OCI-M1 (cell line): ENCODE measurements at regions not wholly inside any gene's neighbourhood (a gene's known extent, or its start where the extent isn't known, plus 50 kb on each side); places are given as distances from the start of the nearest gene placed in this dataset.
"Not testable (repeated sequence)": the region's sequence is repeated elsewhere in the genome, so short reads cannot be mapped to it uniquely, and the experiment has no call there.

Source experiments
- DNase-seq: peaks from one replicate; lab custom pipeline; 2025; lab: John Stamatoyannopoulos, UW

DNA sequence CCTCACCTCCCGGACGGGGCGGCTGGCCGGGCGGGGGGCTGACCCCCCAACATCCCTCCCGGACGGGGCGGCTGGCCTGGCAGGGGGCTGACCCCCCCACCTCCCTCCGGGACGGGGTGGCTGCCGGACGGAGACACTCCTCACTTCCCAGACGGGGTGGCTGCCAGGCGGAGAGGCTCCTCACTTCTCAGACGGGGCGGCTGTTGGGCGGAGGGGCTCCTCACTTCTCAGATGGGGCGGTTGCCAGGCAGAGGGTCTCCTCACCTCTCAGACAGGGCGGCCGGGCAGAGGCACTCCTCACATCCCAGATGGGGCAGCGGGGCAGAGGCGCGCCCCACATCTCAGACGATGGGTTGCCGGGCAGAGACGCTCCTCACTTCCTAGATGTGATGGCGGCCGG is 1280.7 kb upstream of the SEL1L start:
- DNase-seq, result not testable (repeated sequence)

DNA sequence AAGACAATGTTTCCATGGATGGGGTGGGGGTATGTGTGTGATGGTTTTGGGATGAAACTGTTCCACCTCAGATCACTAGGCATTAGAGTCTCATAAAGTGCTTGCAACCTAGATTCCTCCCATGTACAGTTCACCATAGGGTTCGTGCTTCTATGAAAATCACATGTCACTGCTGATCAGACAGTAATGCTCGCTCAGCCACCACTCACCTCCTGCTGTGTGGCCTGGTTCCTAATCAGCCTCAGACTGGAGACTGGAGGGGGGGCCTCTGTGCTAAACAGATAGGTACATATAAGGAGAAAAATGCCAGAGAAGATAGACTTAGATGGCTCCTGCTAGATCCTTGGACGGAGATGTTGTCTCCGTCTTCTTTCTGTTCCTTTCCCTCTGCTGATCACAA is 1296.9 kb upstream of the SEL1L start:
- no peak for DNase-seq

- no peak for DNase-seq
These were observed 1302.8 kb upstream of the SEL1L start for GRCh38 chr14:82836256-82836950.

DNA sequence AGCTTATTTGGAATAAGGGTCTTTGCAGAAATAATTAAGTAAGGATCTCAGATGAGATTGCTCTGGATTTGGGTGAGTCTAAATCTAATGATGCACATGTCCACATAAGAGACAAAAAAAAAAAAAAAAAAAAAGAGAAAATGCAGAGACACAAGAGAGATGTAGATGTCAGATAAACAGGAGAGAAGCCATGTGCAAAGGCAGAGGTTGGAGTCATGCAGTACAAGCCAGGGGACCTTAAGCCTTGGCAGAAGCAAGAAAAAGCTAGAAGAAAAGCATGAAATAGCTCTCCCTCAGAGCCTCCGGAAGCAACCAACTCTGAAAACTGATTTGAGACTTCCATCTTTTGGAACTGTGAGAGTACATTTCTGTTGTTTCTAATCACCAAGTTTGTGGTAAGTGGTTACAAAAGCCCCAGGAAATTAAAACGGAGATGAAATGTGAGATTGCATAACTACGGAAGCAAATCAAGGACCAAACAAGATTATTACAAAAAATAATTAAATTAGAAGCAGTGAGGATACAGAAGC is 1304.0 kb upstream of the SEL1L start:
- no peak for DNase-seq

- no peak for DNase-seq
These were observed 1316.9 kb upstream of the SEL1L start for GRCh38 chr14:82850576-82850975.

- DNase-seq, result no peak
These were observed 1320.5 kb upstream of the SEL1L start for GRCh38 chr14:82854131-82854530.

GRCh38 chr14:82854901-82855300 is 1321.2 kb upstream of the SEL1L start:
- no peak for DNase-seq

GRCh38 chr14:82855912-82856391 is 1322.3 kb upstream of the SEL1L start:
- peak; percentile 46 for DNase-seq

DNA sequence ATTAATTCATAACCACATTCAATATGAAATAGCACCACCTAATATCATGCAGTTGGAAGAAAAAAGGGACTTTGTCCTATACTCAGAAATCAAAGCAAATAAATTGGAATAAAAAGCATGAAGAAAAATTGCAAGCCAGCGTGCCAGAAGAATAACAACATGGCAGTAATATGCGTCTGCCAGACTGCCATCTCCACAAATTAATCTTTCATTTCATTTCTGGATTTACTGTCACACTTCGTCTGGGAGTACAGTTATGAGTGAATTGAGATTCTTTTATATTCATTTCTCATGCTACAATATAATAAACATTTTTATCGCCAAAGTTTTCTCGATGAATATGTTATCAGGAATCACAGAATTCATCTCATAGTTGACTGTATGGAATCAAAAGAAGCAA is 1327.7 kb upstream of the SEL1L start:
- DNase-seq, result no peak

DNA sequence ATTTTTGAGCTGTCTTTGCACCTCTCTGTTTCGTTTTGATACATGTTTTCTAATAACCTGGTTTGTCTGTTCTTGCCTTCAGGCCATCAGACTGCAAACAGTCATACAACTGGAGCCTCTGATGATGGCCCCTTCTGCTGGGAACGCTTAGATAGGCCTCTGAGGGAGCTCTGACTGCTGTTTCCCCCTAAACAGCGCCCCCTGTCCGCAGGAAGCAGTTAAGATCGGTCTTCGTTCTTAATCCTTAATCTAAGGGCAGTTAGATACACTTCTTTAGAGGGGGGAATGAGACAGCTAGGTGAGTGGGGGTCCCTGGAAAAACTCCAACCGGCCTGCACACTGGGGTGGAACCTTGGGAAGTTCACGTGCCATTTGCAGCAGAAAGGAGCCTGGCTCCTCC is 1338.8 kb upstream of the SEL1L start:
- DNase-seq, result peak; percentile 17

GRCh38 chr14:82878951-82879350 is 1345.3 kb upstream of the SEL1L start:
- DNase-seq, result no peak

DNA sequence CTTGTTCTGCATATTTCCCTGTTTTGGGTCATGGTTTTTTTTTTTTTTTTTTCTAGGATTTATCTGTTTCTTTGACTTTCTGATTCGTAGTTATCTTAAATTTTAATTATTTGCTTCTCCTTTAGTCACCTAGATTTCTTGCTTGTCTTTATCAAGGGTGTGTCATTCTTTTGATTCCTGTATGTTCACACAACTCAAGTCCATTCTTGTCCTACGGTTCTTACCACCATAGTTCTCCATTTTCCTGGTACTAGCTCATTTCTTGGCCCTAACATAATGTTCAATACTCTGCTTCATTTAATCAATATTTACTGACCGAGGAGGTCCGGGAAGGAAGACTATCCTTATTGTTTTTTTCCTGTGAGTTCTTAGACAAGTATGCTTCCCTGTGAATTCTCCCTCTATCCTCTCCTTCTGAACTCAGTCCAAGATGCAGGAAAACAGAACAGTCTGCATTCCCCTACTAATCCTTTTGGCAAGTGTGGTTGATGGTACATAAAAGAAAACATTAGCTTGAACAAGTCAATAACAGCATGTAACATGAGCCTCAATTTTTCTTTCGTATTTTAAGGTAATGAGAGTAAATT is 1346.4 kb upstream of the SEL1L start:
- DNase-seq, result no peak

GRCh38 chr14:82886670-82887069 is 1353.0 kb upstream of the SEL1L start:
- no peak for DNase-seq

GRCh38 chr14:82889701-82890100 is 1356.0 kb upstream of the SEL1L start:
- DNase-seq, result no peak

DNA sequence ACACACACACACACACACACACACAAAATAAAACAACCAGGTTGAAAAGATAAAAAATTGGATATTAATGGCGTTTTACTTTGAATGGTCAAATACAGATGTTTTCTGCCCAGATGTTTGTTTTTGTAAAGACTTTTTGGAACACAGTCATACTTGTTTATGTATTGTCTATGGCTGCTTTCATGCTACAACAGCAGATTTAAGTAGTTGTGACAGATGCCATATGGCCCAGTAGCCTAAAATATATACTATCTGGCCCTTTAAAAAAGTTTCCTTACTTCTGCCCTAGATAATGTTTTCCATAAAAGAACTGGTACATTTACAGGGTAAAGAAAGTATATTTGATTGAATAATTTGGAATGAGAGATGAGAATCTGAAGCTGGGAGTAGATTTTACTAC is 1362.8 kb upstream of the SEL1L start:
- no peak for DNase-seq

DNA sequence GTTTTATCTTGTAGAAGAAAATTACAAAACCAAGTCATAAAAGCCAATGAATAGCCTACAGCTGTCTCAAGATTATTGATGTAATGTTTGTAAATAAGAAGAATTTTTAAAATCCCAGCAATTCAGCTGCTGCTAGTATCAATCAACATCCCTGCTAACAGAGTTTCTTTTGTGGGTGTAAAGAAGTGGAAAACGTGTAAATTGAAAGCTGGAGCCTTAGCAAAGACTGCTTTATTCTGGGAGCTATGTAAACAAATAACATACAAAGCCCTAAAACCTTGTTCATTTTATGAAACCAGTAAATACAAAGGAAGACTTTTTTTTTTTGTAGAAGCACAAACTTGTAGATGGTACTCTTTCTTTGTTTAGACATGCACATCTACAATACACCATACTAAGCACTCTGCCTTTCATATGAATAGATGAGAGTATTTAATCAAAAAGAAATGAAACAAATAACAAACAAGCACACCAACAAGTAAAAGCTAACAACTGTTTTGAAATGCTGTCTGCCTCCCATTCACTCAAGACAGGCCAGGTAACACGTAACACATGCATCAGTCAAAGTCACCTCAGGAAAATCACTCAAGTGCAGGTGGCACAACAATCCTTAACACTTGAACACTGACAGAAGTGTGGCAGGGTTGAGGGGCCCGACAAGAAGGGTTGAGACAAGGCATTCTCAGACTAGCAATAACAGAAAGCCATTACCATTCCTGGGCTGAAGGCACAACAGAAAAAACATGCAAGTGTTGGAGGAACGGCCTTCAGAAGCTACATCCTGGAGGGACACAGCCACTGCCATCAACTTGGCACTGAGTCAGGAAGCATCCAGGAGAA is 1364.0 kb upstream of the SEL1L start:
- DNase-seq, result no peak

DNA sequence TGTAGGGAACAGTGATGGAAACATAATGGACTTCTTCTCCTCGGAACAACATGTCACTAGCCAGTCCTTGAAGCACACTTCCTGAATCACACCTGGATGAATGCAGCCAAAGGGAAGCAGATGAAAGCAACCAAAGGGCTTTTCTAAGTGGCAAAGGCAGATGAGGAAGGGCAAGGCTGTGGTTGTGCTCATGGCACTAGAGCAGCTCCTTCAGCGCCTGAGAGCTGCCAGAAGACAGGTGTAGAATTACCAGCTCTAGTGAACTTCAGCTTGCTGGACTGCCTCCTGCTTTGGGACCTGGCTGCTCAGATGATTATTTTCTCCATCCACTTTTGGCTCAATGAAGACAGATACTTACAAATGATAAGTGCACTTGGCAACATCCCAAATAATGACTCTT is 1372.1 kb upstream of the SEL1L start:
- no peak for DNase-seq

DNA sequence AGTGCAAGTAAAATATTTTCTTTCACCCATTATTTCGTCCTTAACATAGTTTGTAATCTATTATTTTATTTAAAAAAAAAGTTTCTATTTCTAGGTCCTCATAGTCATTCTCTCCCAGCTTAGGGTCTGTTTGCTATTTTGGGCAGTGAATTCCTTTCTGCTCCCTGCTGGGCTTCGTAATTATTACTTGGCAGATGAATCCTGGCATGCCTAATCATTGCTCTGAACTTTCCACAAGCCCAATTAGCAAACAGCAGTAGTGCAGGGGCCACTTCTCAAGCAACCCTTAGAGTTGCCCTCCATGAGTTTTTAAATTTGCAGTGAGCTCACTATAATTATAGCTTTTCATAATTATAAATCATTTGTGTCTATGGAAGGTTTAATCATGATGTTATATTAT is 1378.3 kb upstream of the SEL1L start:
- no peak for DNase-seq

- DNase-seq, result no peak
These were observed 1379.7 kb upstream of the SEL1L start for GRCh38 chr14:82913396-82913795.

DNA sequence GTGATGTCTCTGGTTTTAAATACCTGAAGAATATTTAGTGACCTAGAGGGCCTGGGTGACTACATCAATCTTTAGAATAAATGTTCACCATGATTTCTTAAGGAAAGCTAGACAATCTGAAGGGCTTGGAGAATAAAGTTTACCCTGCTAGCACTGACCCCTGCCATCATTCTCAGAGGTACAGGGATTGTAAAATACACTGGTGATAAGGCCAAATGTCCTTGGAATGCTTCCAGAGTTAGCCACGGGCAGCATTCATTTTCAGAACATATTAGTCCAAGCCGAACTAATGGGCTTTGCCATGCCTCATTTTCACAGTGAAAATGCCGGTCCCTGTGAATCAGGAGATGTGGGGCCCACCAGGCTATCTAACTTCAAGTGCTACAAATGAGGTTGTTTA is 1381.7 kb upstream of the SEL1L start:
- DNase-seq, result no peak

DNA sequence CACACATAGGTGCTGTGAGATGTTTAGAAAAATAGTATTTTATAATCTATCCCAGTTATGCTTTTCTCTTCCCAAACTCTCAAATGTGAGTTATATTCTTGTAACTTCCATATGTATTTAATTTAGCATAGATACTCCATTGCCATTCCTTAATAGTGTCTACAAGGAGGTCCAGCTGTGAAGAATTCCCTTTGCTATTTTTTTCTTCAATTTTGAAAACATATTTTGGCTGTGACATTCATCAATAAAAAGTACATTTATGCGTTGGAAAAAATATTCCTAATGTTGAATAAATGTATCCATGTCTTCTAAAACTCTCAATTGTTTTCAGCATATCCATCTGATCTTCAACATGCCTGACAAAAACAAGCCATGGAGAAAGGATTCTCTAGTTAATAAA is 1402.0 kb upstream of the SEL1L start:
- DNase-seq, result no peak

DNA sequence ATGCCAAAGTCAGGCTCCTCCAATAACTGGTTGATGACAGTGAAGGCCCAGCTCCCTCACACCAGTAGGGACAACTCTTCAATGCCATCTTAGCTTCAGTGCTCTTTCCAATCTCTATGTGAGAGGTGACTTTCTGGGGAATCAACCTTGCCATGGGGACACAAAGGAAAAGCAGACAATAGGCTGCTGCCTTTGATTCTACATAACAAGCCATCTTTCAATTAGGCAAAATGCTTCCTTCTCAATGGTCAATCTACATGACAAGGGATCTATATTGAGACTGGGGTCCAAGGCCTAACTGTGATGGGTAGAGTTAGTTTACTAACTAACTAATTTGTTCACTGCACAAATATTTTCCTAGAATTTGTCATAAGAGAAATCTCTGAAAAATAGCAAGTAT is 1417.5 kb upstream of the SEL1L start:
- no peak for DNase-seq

- DNase-seq, result no peak
These were observed 1430.1 kb upstream of the SEL1L start for GRCh38 chr14:82963756-82964155.
